Liver (tissue), 8 donors: ENCODE measurements at regions not wholly inside any gene's neighbourhood (a gene's known extent, or its start where the extent isn't known, plus 50 kb on each side); places are given as distances from the start of the nearest gene placed in this dataset.

Experiments
- DNase-seq: peaks from one replicate; pipeline ENCODE4 v3.0.0-alpha.2; 2017; ENCODE audit warnings: low spot score
- H3K27ac ChIP-seq, 2 donors: one replicate each; pipeline ENCODE4 v1.7.0; 2013; ENCODE audit warnings: inconsistent platforms in 2 of 2, low read length in 2 of 2, control low read depth in 1 of 2, low read depth in 1 of 2, mild to moderate bottlenecking in 1 of 2
- H3K27me3 ChIP-seq, 4 donors: one replicate each; pipeline versions ENCODE4 v1.6.1 to v1.7.0; 2013; ENCODE audit warnings: low read length in 3 of 4, inconsistent platforms in 1 of 4, mild to moderate bottlenecking in 1 of 4, moderate library complexity in 1 of 4; ENCODE audit not compliant: control insufficient read depth in 4 of 4, insufficient read depth in 4 of 4
- H3K36me3 ChIP-seq, 4 donors: one replicate each; pipeline versions ENCODE4 v1.6.1 to v1.7.0; 2013; ENCODE audit warnings: low read length in 3 of 4, mild to moderate bottlenecking in 3 of 4, low read depth in 1 of 4, moderate library complexity in 1 of 4; ENCODE audit not compliant: control insufficient read depth in 4 of 4, insufficient read depth in 3 of 4
- H3K4me1 ChIP-seq, 4 donors: one replicate each; pipeline versions ENCODE4 v1.6.1 to v1.7.0; 2013; ENCODE audit warnings: low read length in 3 of 4, mild to moderate bottlenecking in 3 of 4, moderate library complexity in 1 of 4; ENCODE audit not compliant: control insufficient read depth in 4 of 4, insufficient read depth in 4 of 4
- H3K4me3 ChIP-seq, 3 donors: one replicate each; pipeline versions ENCODE4 v1.6.1 to v1.7.0; 2013; ENCODE audit warnings: low read length in 3 of 3, control low read depth in 1 of 3, low read depth in 1 of 3, mild to moderate bottlenecking in 1 of 3
- H3K9ac ChIP-seq, 2 donors: one replicate each; pipeline ENCODE4 v1.7.0; 2013; ENCODE audit warnings: low read length in 2 of 2, mild to moderate bottlenecking in 2 of 2, moderate library complexity in 2 of 2, control low read depth in 1 of 2, low read depth in 1 of 2
- H3K9me3 ChIP-seq, 4 donors: one replicate each; pipeline versions ENCODE4 v1.6.1 to v1.7.0; 2013; ENCODE audit warnings: low read length in 3 of 4; ENCODE audit not compliant: control insufficient read depth in 4 of 4
- EGR1 ChIP-seq, 2 donors: IDR thresholded peaks; 2 replicates each; pipeline ENCODE4 v1.6.1; 2016 to 2018; ENCODE audit warnings: antibody characterized with exemption in 2 of 2, low read depth in 2 of 2
- FOXA1 ChIP-seq: IDR thresholded peaks from 2 replicates; pipeline ENCODE4 v1.6.1; 2016; ENCODE audit warnings: antibody characterized with exemption
- FOXA2 ChIP-seq: IDR thresholded peaks from 2 replicates; pipeline ENCODE4 v1.6.1; 2016; ENCODE audit warnings: antibody characterized with exemption
- GABPA ChIP-seq, 2 donors: IDR thresholded peaks in 1 of 2; conservative IDR thresholded peaks in 1 of 2; 2 replicates each; pipeline ENCODE4 v1.6.1; 2016; ENCODE audit warnings: antibody characterized with exemption in 2 of 2, mild to moderate bottlenecking in 1 of 2, moderate library complexity in 1 of 2
- HNF4A ChIP-seq, 2 donors: conservative IDR thresholded peaks; 2 replicates each; pipeline ENCODE4 v1.6.1; 2016; ENCODE audit warnings: antibody characterized with exemption in 2 of 2, mild to moderate bottlenecking in 2 of 2
- HNF4G ChIP-seq: IDR thresholded peaks from 2 replicates; pipeline ENCODE4 v1.6.1; 2016; ENCODE audit warnings: antibody characterized with exemption
- JUND ChIP-seq, 2 donors: IDR thresholded peaks; 2 replicates each; pipeline ENCODE4 v1.6.1; 2016; ENCODE audit warnings: antibody characterized with exemption in 2 of 2
- NR2F2 ChIP-seq: IDR thresholded peaks from 2 replicates; pipeline ENCODE4 v1.6.1; 2016; ENCODE audit warnings: antibody characterized with exemption
- RAD21 ChIP-seq, 2 donors: IDR thresholded peaks; 2 replicates each; pipeline ENCODE4 v1.6.1; 2016; ENCODE audit warnings: antibody characterized with exemption in 2 of 2, mild to moderate bottlenecking in 2 of 2
- RXRA ChIP-seq, 2 donors: IDR thresholded peaks; 2 replicates each; pipeline ENCODE4 v1.6.1; 2017 to 2018; ENCODE audit warnings: antibody characterized with exemption in 2 of 2, mild to moderate bottlenecking in 1 of 2
- SP1 ChIP-seq: IDR thresholded peaks from 2 replicates; pipeline ENCODE4 v1.6.1; 2018; ENCODE audit warnings: antibody characterized with exemption, mild to moderate bottlenecking
- TAF1 ChIP-seq: conservative IDR thresholded peaks from 2 replicates; pipeline ENCODE4 v1.6.1; 2016; ENCODE audit warnings: antibody characterized with exemption, mild to moderate bottlenecking
- YY1 ChIP-seq: IDR thresholded peaks from 2 replicates; pipeline ENCODE4 v1.6.1; 2016; ENCODE audit warnings: antibody characterized with exemption, mild to moderate bottlenecking
- WGBS: extraction: QIAGEN DNeasy Blood & Tissue Kit; methylation state at CpG from one replicate; pipeline ENCODE4 v1.1.7; 2013; 5-methylcytosine and 5-hydroxymethylcytosine counted together
- TF ChIP-seq, protein P1 (sequence below): IDR thresholded peaks from 2 replicates; pipeline ENCODE4 v1.6.1; 2016; ENCODE audit warnings: antibody characterized with exemption
- TF ChIP-seq, protein P2 (sequence below): fragments of 150-350 bp; IDR thresholded peaks from 2 replicates; pipeline ENCODE4 v1.5.1; 2017; ENCODE audit warnings: improper control_type of control experiment, low read depth, low read length; ENCODE audit not compliant: missing input control
- TF ChIP-seq, protein P3 (sequence below): IDR thresholded peaks from 2 replicates; pipeline ENCODE4 v1.6.1; 2016; ENCODE audit warnings: antibody characterized with exemption
- TF ChIP-seq, protein P4 (sequence below): IDR thresholded peaks from 2 replicates; pipeline ENCODE4 v1.6.1; 2016; ENCODE audit warnings: antibody characterized with exemption, mild to moderate bottlenecking
- TF ChIP-seq, protein P5 (sequence below): IDR thresholded peaks from 2 replicates; pipeline ENCODE4 v1.6.1; 2016; ENCODE audit warnings: antibody characterized with exemption
- donor health status: healthy.
- donor health status: healthy.
- donor health status: healthy.
- donor health status: healthy.
- donor health status: healthy.

DNA sequence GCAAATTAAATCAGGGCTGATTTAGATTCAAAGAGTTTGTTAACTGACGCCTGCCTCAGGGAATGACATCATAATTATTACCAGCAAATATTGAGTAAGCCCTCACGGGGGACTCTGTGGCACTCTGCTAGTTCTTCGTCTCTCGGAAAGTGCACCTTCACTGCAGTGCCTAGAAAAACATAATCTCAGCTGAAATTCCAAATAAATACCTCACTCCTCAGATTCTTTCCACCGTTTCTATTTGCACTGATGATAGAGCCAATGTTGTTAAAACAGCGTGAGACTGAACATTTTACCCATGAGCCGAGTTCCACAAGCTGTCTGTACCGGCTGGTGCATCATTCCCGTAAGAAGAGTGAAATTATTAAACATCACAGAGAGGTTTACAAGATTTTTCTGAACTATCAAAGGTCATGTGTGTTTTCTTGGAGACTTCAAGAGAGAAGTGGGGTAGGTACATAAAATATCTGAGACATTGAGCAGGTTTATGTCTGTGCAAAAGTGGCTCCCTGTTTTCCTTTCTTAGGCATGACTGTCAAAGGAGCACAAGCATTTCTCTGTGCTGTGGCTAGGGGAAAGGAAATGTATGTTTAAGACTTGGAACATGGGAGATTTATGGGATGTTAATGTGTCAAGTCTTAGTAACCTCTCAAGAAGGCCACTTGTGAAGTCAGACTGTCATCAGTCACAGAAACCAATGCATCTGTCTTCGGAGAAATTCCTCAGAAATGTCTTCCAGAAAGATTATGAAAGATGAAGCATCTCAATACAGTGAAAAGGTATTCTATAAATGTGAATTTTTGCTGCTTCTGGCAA lies 119.6 kb downstream of the CBLL2 start:
- no peaks in the 10 kb centered on the region for H3K4me1 ChIP-seq
- H3K9ac ChIP-seq: no peak overlapping the region
- WGBS: 72% methylated on average over 10 of the region's 10 CpGs

More for the DNA sequence above, 119.6 kb downstream of the CBLL2 start:
- Histone ChIP-seq H3K9me3 (no peaks in the 10 kb centered on the region), H3K27me3 (no peaks in the 10 kb centered on the region), H3K27ac (no peak overlapping the region), H3K4me3 (no peak overlapping the region), H3K36me3 (no peaks in the 10 kb centered on the region)
- no peak for DNase-seq
- TF ChIP-seq JUND (IDR thresholded peaks at IDR 0.05): no peak
- TF ChIP-seq FOXA1: no peak
- TF ChIP-seq EGR1 (IDR thresholded peaks at IDR 0.05; ENCODE audit: low read depth in 2 of 2): no peak
- no peak for TF ChIP-seq HNF4G
- no peak for TF ChIP-seq HNF4A (conservative IDR thresholded peaks at IDR 0.05)
- no peak for TF ChIP-seq YY1
- no peak for TF ChIP-seq GABPA (IDR thresholded peaks at IDR 0.05 in 1 of 2, conservative IDR thresholded peaks at IDR 0.05 in 1 of 2)
- no peak for TF ChIP-seq NR2F2
- no peak for TF ChIP-seq FOXA2
- no peak for TF ChIP-seq TAF1
- TF ChIP-seq, protein P1, sequence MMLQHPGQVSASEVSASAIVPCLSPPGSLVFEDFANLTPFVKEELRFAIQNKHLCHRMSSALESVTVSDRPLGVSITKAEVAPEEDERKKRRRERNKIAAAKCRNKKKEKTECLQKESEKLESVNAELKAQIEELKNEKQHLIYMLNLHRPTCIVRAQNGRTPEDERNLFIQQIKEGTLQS: no peak
- no peak for TF ChIP-seq RAD21 (IDR thresholded peaks at IDR 0.05)
- TF ChIP-seq SP1: no peak
- TF ChIP-seq, protein P2, sequence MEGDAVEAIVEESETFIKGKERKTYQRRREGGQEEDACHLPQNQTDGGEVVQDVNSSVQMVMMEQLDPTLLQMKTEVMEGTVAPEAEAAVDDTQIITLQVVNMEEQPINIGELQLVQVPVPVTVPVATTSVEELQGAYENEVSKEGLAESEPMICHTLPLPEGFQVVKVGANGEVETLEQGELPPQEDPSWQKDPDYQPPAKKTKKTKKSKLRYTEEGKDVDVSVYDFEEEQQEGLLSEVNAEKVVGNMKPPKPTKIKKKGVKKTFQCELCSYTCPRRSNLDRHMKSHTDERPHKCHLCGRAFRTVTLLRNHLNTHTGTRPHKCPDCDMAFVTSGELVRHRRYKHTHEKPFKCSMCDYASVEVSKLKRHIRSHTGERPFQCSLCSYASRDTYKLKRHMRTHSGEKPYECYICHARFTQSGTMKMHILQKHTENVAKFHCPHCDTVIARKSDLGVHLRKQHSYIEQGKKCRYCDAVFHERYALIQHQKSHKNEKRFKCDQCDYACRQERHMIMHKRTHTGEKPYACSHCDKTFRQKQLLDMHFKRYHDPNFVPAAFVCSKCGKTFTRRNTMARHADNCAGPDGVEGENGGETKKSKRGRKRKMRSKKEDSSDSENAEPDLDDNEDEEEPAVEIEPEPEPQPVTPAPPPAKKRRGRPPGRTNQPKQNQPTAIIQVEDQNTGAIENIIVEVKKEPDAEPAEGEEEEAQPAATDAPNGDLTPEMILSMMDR: no peak
- no peak for TF ChIP-seq RXRA (IDR thresholded peaks at IDR 0.05)
- TF ChIP-seq, protein P3, sequence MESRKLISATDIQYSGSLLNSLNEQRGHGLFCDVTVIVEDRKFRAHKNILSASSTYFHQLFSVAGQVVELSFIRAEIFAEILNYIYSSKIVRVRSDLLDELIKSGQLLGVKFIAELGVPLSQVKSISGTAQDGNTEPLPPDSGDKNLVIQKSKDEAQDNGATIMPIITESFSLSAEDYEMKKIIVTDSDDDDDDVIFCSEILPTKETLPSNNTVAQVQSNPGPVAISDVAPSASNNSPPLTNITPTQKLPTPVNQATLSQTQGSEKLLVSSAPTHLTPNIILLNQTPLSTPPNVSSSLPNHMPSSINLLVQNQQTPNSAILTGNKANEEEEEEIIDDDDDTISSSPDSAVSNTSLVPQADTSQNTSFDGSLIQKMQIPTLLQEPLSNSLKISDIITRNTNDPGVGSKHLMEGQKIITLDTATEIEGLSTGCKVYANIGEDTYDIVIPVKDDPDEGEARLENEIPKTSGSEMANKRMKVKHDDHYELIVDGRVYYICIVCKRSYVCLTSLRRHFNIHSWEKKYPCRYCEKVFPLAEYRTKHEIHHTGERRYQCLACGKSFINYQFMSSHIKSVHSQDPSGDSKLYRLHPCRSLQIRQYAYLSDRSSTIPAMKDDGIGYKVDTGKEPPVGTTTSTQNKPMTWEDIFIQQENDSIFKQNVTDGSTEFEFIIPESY: no peak
- TF ChIP-seq, protein P4, sequence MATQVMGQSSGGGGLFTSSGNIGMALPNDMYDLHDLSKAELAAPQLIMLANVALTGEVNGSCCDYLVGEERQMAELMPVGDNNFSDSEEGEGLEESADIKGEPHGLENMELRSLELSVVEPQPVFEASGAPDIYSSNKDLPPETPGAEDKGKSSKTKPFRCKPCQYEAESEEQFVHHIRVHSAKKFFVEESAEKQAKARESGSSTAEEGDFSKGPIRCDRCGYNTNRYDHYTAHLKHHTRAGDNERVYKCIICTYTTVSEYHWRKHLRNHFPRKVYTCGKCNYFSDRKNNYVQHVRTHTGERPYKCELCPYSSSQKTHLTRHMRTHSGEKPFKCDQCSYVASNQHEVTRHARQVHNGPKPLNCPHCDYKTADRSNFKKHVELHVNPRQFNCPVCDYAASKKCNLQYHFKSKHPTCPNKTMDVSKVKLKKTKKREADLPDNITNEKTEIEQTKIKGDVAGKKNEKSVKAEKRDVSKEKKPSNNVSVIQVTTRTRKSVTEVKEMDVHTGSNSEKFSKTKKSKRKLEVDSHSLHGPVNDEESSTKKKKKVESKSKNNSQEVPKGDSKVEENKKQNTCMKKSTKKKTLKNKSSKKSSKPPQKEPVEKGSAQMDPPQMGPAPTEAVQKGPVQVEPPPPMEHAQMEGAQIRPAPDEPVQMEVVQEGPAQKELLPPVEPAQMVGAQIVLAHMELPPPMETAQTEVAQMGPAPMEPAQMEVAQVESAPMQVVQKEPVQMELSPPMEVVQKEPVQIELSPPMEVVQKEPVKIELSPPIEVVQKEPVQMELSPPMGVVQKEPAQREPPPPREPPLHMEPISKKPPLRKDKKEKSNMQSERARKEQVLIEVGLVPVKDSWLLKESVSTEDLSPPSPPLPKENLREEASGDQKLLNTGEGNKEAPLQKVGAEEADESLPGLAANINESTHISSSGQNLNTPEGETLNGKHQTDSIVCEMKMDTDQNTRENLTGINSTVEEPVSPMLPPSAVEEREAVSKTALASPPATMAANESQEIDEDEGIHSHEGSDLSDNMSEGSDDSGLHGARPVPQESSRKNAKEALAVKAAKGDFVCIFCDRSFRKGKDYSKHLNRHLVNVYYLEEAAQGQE: no peak
- TF ChIP-seq, protein P5, sequence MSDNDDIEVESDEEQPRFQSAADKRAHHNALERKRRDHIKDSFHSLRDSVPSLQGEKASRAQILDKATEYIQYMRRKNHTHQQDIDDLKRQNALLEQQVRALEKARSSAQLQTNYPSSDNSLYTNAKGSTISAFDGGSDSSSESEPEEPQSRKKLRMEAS: no peak
